ENCODE measurements at regions not wholly inside any gene's neighbourhood (a gene's known extent, or its start where the extent isn't known, plus 50 kb on each side); places are given as distances from the start of the nearest gene placed in this dataset.

DNA sequence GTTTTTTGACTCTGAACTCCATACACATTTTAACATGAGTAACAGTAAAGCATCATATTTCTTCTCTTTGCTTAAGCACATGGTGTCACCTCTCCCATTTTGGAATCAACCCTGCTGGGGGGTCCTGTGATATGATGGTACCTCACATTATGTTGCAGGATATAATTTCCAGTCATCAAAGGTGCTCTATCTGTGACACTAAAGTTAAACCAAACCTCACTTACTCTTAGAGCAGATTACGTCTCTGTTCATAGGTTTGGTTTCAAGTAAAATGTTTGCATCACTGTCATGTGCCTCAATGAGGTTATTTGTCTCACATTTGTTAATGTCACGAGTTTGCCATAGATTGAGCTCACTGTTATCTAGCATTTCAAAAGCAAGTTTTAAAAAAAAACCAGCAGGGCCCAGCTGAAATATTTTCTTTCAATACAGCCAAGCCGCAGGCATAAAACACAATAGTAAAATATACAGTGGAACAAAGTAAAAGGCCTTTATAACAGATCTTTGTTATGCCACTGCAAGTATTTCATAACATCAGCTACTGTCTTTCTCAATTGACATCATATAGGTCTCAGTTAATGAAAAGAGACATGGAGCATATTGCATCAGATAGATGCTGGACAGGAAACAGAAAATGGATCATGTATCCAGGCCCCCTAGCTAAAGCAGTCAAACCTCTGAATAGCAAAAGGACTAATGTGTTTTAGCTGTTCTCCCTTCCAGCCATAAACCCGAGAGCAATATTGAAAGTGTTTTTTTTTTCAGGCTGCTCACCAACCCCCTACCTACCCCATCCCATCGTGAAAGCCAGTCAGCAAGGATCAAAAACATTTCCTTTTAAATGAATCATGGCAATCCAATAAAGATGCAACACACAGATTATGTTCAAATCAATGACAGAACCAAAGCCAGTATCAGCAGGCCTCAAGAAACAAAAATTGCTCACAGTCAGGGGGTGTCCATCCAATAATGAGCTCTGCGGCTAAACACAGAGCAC lies 182.1 kb upstream of the ITGA1 start:
- no peak overlapping the region for H3K4me3 ChIP-seq (ENCODE audit: low read depth, low read length)
- no peak for DNase-seq (ENCODE audit: low read depth)
- TF ChIP-seq, protein P1, sequence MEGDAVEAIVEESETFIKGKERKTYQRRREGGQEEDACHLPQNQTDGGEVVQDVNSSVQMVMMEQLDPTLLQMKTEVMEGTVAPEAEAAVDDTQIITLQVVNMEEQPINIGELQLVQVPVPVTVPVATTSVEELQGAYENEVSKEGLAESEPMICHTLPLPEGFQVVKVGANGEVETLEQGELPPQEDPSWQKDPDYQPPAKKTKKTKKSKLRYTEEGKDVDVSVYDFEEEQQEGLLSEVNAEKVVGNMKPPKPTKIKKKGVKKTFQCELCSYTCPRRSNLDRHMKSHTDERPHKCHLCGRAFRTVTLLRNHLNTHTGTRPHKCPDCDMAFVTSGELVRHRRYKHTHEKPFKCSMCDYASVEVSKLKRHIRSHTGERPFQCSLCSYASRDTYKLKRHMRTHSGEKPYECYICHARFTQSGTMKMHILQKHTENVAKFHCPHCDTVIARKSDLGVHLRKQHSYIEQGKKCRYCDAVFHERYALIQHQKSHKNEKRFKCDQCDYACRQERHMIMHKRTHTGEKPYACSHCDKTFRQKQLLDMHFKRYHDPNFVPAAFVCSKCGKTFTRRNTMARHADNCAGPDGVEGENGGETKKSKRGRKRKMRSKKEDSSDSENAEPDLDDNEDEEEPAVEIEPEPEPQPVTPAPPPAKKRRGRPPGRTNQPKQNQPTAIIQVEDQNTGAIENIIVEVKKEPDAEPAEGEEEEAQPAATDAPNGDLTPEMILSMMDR (conservative IDR thresholded peaks at IDR 0.05; ENCODE audit: low read depth, low read length): no peak

DNA sequence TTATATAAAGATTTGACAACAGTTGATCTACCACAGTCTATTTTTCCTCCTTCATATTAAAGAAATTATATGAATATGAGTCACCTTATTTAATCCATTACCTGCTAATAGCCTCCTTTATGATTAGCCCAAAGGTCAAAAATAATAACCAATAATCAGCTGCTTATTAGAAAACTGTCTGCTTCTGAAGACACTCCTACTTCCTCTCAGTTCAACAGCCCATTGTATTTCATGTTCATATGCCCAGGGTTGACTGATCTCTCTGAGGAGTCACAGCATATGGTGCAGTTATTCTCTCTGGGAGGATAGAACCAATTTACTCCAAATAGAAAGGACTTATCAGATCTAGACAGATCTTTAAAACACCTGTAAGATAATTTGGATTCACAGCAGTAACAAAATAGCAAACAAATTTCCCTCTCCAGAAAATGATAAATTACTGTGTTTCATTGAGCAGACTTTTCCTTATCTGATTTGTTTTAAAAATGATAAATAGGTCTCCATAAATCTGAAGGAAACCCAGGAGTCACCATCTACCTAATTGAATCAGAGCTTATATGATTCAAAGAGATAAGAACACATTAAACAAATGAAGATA lies 180.4 kb upstream of the ITGA1 start:
- H3K4me3 ChIP-seq (ENCODE audit: low read depth, low read length): no peak overlapping the region
- DNase-seq (ENCODE audit: low read depth): no peak
- TF ChIP-seq, protein P1 (conservative IDR thresholded peaks at IDR 0.05; ENCODE audit: low read depth, low read length): no peak

DNA sequence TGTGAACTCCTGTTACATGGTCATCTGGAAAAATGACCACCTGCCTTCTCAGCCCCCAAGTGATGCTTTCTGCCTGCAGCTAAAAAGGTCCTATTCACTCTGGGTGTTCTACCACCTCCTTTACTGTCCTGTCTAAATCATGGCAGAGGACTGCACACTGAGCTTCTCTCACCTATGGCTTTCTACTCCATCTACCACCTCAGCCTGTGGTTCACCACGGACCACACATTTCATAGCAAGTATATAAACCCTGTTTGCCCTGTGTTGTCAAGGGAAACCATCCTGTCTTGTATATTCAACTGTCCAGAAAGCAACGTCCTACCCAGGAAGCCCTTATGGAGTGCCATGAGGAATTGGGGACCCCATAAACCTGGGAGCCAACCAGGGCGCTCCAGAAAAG lies 167.4 kb upstream of the ITGA1 start:
- TF ChIP-seq, protein P1 (conservative IDR thresholded peaks at IDR 0.05; ENCODE audit: low read depth, low read length): no peak
- DNase-seq (ENCODE audit: low read depth): no peak
- no peak overlapping the region for H3K4me3 ChIP-seq (ENCODE audit: low read depth, low read length)

DNA sequence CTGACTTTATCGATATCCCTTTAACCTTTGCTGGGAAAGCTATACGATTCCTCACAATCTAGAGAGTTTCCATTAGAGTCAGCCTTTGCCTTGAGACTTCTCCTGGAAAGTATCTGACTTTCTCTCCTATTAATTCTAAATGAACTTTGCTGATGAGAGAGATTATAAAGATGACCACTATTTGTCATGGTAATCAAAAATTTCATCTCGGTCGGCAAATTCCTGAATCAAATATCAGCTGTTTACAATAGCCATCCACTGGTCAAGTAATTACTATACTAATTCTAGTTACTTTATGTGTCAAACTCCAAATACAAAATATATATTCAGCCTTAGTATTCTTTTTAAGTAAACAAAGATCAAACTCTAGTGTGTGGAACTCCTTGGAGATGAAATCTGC lies 164.4 kb upstream of the ITGA1 start:
- TF ChIP-seq, protein P1 (conservative IDR thresholded peaks at IDR 0.05; ENCODE audit: low read depth, low read length): no peak
- no peak overlapping the region for H3K4me3 ChIP-seq (ENCODE audit: low read depth, low read length)
- DNase-seq (ENCODE audit: low read depth): no peak

DNA sequence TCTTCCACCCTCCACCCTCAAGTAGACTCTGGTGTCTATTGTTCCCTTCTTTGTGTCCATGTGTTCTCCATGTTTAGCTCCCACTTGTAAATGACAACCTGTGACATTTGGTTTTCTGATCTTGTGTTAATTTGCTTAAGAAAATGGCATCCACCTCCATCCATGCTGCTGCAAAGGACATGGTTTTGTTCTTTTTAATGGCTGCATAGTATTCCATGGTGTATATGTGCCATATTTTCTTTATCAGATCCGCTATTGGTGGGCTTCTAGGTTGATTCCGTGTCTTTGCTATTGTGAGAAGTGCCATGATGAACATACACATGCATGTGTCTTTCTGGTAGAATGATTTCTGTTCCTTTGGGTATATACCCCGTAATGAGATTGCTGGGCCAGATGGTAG lies 163.4 kb upstream of the ITGA1 start:
- DNase-seq (ENCODE audit: low read depth): no peak
- TF ChIP-seq, protein P1 (conservative IDR thresholded peaks at IDR 0.05; ENCODE audit: low read depth, low read length): no peak
- H3K4me3 ChIP-seq (ENCODE audit: low read depth, low read length): no peak overlapping the region

DNA sequence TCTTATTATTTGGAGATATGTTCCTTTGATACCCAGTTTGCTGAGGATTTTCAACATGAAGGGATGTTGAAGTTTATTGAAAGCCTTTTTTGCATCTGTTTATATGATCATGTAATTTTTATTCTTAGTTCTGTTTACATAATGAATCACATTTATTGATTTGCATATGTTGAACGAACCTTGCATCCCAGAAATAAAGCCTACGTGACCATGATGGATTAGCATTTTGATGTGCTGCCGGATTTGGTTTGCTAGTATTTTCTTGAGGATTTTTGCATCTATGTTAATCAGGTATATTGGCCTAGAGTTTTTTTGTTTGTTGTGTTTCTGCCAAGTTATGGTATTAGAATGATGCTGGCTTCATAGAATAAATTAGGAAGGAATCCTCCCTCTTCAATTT lies 161.4 kb upstream of the ITGA1 start:
- no peak for DNase-seq (ENCODE audit: low read depth)
- TF ChIP-seq, protein P1 (conservative IDR thresholded peaks at IDR 0.05; ENCODE audit: low read depth, low read length): no peak
- no peak overlapping the region for H3K4me3 ChIP-seq (ENCODE audit: low read depth, low read length)
